Aorta (tissue), 5 donors: ENCODE measurements at regions not wholly inside any gene's neighbourhood (a gene's known extent, or its start where the extent isn't known, plus 50 kb on each side); places are given as distances from the start of the nearest gene placed in this dataset.

ENCODE experiments used
- ATAC-seq: fragments of 200-7000 bp; cut with Tn5 transposase; one replicate; pipeline ENCODE4 v1.9.1; 2022; ENCODE audit warnings: moderate library complexity; ENCODE audit not compliant: low FRiP score
- DNase-seq, 2 donors: peaks; one replicate each; pipeline ENCODE4 v3.0.0-alpha.2; 2020
- H3K27ac ChIP-seq, 2 donors: one replicate each; pipeline ENCODE4 v1.5.1; 2013; ENCODE audit warnings: low read length in 2 of 2, mild to moderate bottlenecking in 2 of 2, moderate library complexity in 2 of 2, control low read depth in 1 of 2, inconsistent platforms in 1 of 2, low read depth in 1 of 2
- H3K27me3 ChIP-seq, 2 donors: one replicate each; pipeline ENCODE4 v1.6.1; 2013; ENCODE audit warnings: control low read depth in 1 of 2, low read length in 1 of 2, mild to moderate bottlenecking in 1 of 2, moderate library complexity in 1 of 2; ENCODE audit not compliant: insufficient read depth in 2 of 2, control insufficient read depth in 1 of 2
- H3K36me3 ChIP-seq, 2 donors: one replicate each; pipeline ENCODE4 v1.6.1; 2013; ENCODE audit warnings: control low read depth in 1 of 2, low read length in 1 of 2, mild to moderate bottlenecking in 1 of 2; ENCODE audit not compliant: insufficient read depth in 2 of 2, control insufficient read depth in 1 of 2
- H3K4me1 ChIP-seq, 2 donors: one replicate each; pipeline ENCODE4 v1.6.1; 2013; ENCODE audit warnings: low read length in 2 of 2, control low read depth in 1 of 2, mild to moderate bottlenecking in 1 of 2, moderate library complexity in 1 of 2; ENCODE audit not compliant: insufficient read depth in 2 of 2, control insufficient read depth in 1 of 2
- H3K4me3 ChIP-seq, 2 donors: one replicate each; pipeline ENCODE4 v1.5.1; 2013; ENCODE audit warnings: low read length in 2 of 2, control low read depth in 1 of 2, mild to moderate bottlenecking in 1 of 2
- H3K9me3 ChIP-seq: one replicate; pipeline ENCODE4 v1.6.1; 2013; ENCODE audit warnings: mild to moderate bottlenecking, low read length; ENCODE audit not compliant: control insufficient read depth
- WGBS, 2 donors: extraction: QIAGEN DNeasy Blood & Tissue Kit; methylation state at CpG; one replicate each; pipeline ENCODE4 v1.1.7; 2013; 5-methylcytosine and 5-hydroxymethylcytosine counted together
- intact Hi-C, 2 donors: fragments of 100-400 bp; cut with DNase I; formaldehyde crosslinking; loops; one replicate each; pipeline versions ENCODE4 v1.14.2 to v1.15.0; 2022
- donor health status: healthy with polysubstance abuse.
- donor health status: Bipolar disorder and iron deficiency.
- donor health status: DM: no; HTN: no; CAD: no.
- donor health status: DM: no; HTN: no; CAD: no.
- donor health status: DM: yes; HTN: yes; CAD: no.

- no peak for DNase-seq
- H3K27ac ChIP-seq = no peak overlapping the region
- H3K4me1 ChIP-seq = no peaks in the 10 kb centered on the region
- H3K36me3 ChIP-seq = no peaks in the 10 kb centered on the region
- WGBS, 2 donors = 91 to 93% methylated on average over 3 of the region's 3 CpGs
- H3K27me3 ChIP-seq = peaks cover 0 to 1% of the 10 kb centered on the region in 2 donors
- intact Hi-C loops = no loop called here
- no peaks in the 10 kb centered on the region for H3K9me3 ChIP-seq
- no peak for ATAC-seq
- no peak overlapping the region for H3K4me3 ChIP-seq
These were observed 673.2 kb downstream of the TMEM182 start for GRCh38 chr2:103435010-103435409.

DNA sequence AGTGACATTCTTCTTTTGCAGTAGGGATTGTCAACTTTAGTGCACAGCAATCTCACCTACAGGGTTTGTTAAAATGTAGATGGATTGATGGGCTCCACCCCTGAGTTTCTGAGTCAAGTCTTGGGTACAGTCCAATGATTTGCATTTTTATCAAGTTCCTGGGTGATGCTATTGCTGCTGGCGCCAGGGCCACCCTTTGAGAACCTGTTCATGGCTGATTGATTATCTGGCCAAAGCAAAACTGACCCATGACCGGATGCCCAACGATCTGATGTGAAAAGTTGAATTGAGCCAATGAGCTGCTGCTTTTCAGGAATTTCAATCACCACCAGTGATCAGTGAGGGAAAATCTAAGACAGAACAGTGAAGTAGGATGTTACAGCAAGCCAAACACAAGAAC is 675.3 kb downstream of the TMEM182 start:
- H3K4me1 ChIP-seq = no peaks in the 10 kb centered on the region
- peaks cover 0 to 1% of the 10 kb centered on the region in 2 donors for H3K27me3 ChIP-seq
- no peaks in the 10 kb centered on the region for H3K9me3 ChIP-seq
- no peak for DNase-seq
- no peak overlapping the region for H3K27ac ChIP-seq
- H3K4me3 ChIP-seq = no peak overlapping the region
- intact Hi-C loops = no loop called here
- ATAC-seq = no peak
- H3K36me3 ChIP-seq = no peaks in the 10 kb centered on the region
- WGBS, 2 donors = 70 to 71% methylated on average over 3 of the region's 3 CpGs

DNA sequence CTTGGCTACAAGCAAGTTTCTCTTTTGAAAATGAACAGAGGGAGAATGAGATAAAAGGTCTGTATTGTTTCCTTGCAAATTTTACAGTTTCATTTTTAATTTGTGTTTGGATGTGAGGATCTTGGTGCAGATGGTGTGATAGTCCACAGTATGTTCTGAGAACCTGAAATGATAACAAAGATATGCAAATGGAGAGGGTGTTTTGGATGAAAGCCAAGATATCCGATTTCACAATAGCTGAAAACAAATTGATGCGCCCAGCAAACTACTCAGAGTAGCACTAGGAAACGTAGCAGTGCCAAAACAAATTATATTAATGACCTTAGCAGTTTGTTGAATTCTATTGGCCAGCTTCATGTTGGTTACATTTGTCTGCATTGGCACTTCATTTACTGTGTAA is 683.5 kb downstream of the TMEM182 start:
- DNase-seq (no peak), ATAC-seq (no peak)
- WGBS, 2 donors = 34 to 38% methylated on average over 3 of the region's 3 CpGs
- no peaks in the 10 kb centered on the region for H3K27me3 ChIP-seq
- H3K36me3 ChIP-seq = no peaks in the 10 kb centered on the region
- intact Hi-C loops = no loop called here
- H3K27ac ChIP-seq = no peak overlapping the region
- H3K4me1 ChIP-seq = no peaks in the 10 kb centered on the region
- H3K9me3 ChIP-seq = no peaks in the 10 kb centered on the region
- no peak overlapping the region for H3K4me3 ChIP-seq

DNA sequence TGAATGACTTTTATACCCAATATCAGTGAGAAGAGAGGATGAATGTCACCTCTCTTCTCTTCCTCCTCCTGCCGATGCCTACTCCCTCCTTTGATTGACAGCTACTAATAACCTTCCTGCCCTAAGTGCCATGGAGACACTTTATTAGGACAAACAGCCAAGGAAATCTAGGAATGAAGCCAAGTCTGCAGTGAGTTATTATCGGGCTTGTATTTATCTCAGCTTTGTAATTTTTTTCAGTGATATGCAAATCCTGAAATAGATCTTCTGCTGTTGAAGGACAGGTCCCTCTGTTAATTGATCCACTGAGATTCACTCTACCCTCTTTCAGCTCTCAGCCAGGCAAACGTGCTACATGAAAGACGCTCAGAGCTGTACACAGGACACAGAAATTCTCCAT is 686.7 kb downstream of the TMEM182 start:
- Histone ChIP-seq H3K27ac (no peak overlapping the region), H3K4me3 (no peak overlapping the region), H3K36me3 (no peaks in the 10 kb centered on the region), H3K9me3 (no peaks in the 10 kb centered on the region), H3K4me1 (no peaks in the 10 kb centered on the region), H3K27me3 (no peaks in the 10 kb centered on the region)
- ATAC-seq = no peak
- 14 to 18% methylated on average over 4 of the region's 4 CpGs for WGBS, 2 donors
- no peak for DNase-seq
- intact Hi-C loops = no loop called here

DNA sequence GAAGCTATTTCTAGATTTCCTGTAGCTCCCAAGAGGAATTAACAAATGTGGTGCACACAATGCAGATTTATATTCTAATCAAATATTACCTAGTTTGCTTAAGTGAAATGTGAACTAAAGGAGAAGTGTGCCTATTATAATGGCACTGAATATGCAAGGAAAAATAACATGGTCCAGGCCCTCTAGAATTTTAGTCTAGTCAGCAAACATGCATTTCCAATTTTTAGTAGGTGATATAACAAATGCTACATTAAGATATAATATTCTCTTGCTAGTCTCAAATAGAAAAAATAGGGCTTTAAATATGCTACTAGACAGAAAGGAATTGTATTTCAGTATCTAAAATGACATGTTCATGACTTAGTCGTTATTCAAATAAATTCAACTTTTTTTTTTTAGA is 689.5 kb downstream of the TMEM182 start:
- Histone ChIP-seq H3K9me3 (no peaks in the 10 kb centered on the region), H3K4me1 (no peaks in the 10 kb centered on the region), H3K4me3 (no peak overlapping the region), H3K36me3 (no peaks in the 10 kb centered on the region), H3K27ac (no peak overlapping the region), H3K27me3 (no peaks in the 10 kb centered on the region)
- DNase-seq = no peak
- WGBS, 2 donors = 82 to 83% methylated on average over 1 of the region's 1 CpG
- ATAC-seq = no peak
- intact Hi-C loops = no loop called here

- intact Hi-C loops = no loop called here
- Histone ChIP-seq H3K36me3 (no peaks in the 10 kb centered on the region), H3K4me1 (no peaks in the 10 kb centered on the region), H3K27me3 (no peaks in the 10 kb centered on the region), H3K27ac (no peak overlapping the region), H3K4me3 (no peak overlapping the region), H3K9me3 (no peaks in the 10 kb centered on the region)
- DNase-seq = no peak
- no peak for ATAC-seq
- 22 to 30% methylated on average over 2 of the region's 2 CpGs for WGBS, 2 donors
These were observed 697.5 kb downstream of the TMEM182 start for GRCh38 chr2:103459283-103459682.

DNA sequence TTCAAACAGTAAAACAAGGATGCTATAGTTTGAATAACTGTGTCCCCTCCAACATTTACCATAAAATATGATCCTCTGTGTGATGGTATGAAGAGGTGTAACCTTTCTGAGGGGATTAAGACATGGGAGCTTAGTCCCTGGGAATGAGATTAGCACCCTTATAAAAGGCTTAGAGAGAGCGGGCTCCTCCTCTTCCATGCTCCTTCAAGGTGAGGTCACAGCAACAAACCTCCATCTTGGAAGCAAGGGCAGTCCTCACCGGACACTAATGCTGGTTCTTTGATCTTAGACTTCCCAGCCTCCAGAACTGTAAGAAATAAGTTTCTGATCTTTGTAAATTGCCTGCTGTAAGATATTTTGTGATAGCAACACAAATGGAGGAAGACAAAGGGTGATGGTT is 700.3 kb downstream of the TMEM182 start:
- DNase-seq (no peak), ATAC-seq (no peak)
- intact Hi-C loops = no loop called here
- H3K4me3 ChIP-seq = no peak overlapping the region
- no peaks in the 10 kb centered on the region for H3K36me3 ChIP-seq
- no peaks in the 10 kb centered on the region for H3K9me3 ChIP-seq
- no peaks in the 10 kb centered on the region for H3K4me1 ChIP-seq
- WGBS, 2 donors = 88 to 91% methylated on average over 2 of the region's 2 CpGs
- H3K27me3 ChIP-seq = no peaks in the 10 kb centered on the region
- H3K27ac ChIP-seq = no peak overlapping the region

- 81 to 92% methylated on average over 2 of the region's 2 CpGs for WGBS, 2 donors
- H3K4me3 ChIP-seq = no peak overlapping the region
These were observed 700.9 kb downstream of the TMEM182 start for GRCh38 chr2:103462712-103463111.

GRCh38 chr2:103464831-103465230 is 703.0 kb downstream of the TMEM182 start:
- Histone ChIP-seq H3K9me3 (no peaks in the 10 kb centered on the region), H3K4me3 (no peak overlapping the region), H3K4me1 (no peaks in the 10 kb centered on the region), H3K36me3 (no peaks in the 10 kb centered on the region), H3K27me3 (no peaks in the 10 kb centered on the region), H3K27ac (no peak overlapping the region)
- intact Hi-C loops = no loop called here
- 69% methylated on average over 7 of the region's 7 CpGs for WGBS, 2 donors
- ATAC-seq (no peak), DNase-seq (no peak)

More at GRCh38 chr2:103462712-103463111, 700.9 kb downstream of the TMEM182 start:
- H3K9me3 ChIP-seq = no peaks in the 10 kb centered on the region
- intact Hi-C loops = no loop called here
- H3K27ac ChIP-seq = no peak overlapping the region
- DNase-seq (no peak), ATAC-seq (no peak)
- no peaks in the 10 kb centered on the region for H3K4me1 ChIP-seq
- no peaks in the 10 kb centered on the region for H3K36me3 ChIP-seq
- H3K27me3 ChIP-seq = no peaks in the 10 kb centered on the region
